Liver (tissue), 8 donors: ENCODE measurements at regions not wholly inside any gene's neighbourhood (a gene's known extent, or its start where the extent isn't known, plus 50 kb on each side); places are given as distances from the start of the nearest gene placed in this dataset.

Experiments
- DNase-seq: peaks from one replicate; pipeline ENCODE4 v3.0.0-alpha.2; 2017; ENCODE audit warnings: low spot score
- H3K27ac ChIP-seq, 2 donors: one replicate each; pipeline ENCODE4 v1.7.0; 2013; ENCODE audit warnings: inconsistent platforms in 2 of 2, low read length in 2 of 2, control low read depth in 1 of 2, low read depth in 1 of 2, mild to moderate bottlenecking in 1 of 2
- H3K27me3 ChIP-seq, 4 donors: one replicate each; pipeline versions ENCODE4 v1.6.1 to v1.7.0; 2013; ENCODE audit warnings: low read length in 3 of 4, inconsistent platforms in 1 of 4, mild to moderate bottlenecking in 1 of 4, moderate library complexity in 1 of 4; ENCODE audit not compliant: control insufficient read depth in 4 of 4, insufficient read depth in 4 of 4
- H3K36me3 ChIP-seq, 4 donors: one replicate each; pipeline versions ENCODE4 v1.6.1 to v1.7.0; 2013; ENCODE audit warnings: low read length in 3 of 4, mild to moderate bottlenecking in 3 of 4, low read depth in 1 of 4, moderate library complexity in 1 of 4; ENCODE audit not compliant: control insufficient read depth in 4 of 4, insufficient read depth in 3 of 4
- H3K4me1 ChIP-seq, 4 donors: one replicate each; pipeline versions ENCODE4 v1.6.1 to v1.7.0; 2013; ENCODE audit warnings: low read length in 3 of 4, mild to moderate bottlenecking in 3 of 4, moderate library complexity in 1 of 4; ENCODE audit not compliant: control insufficient read depth in 4 of 4, insufficient read depth in 4 of 4
- H3K4me3 ChIP-seq, 3 donors: one replicate each; pipeline versions ENCODE4 v1.6.1 to v1.7.0; 2013; ENCODE audit warnings: low read length in 3 of 3, control low read depth in 1 of 3, low read depth in 1 of 3, mild to moderate bottlenecking in 1 of 3
- H3K9ac ChIP-seq, 2 donors: one replicate each; pipeline ENCODE4 v1.7.0; 2013; ENCODE audit warnings: low read length in 2 of 2, mild to moderate bottlenecking in 2 of 2, moderate library complexity in 2 of 2, control low read depth in 1 of 2, low read depth in 1 of 2
- H3K9me3 ChIP-seq, 4 donors: one replicate each; pipeline versions ENCODE4 v1.6.1 to v1.7.0; 2013; ENCODE audit warnings: low read length in 3 of 4; ENCODE audit not compliant: control insufficient read depth in 4 of 4
- ATF3 ChIP-seq: IDR thresholded peaks from 2 replicates; pipeline ENCODE4 v1.6.1; 2016; ENCODE audit warnings: antibody characterized with exemption
- CTCF ChIP-seq: fragments of 150-350 bp; IDR thresholded peaks from 2 replicates; pipeline ENCODE4 v1.5.1; 2017; ENCODE audit warnings: improper control_type of control experiment, low read depth, low read length; ENCODE audit not compliant: missing input control
- EGR1 ChIP-seq, 2 donors: IDR thresholded peaks; 2 replicates each; pipeline ENCODE4 v1.6.1; 2016 to 2018; ENCODE audit warnings: antibody characterized with exemption in 2 of 2, low read depth in 2 of 2
- FOXA1 ChIP-seq: IDR thresholded peaks from 2 replicates; pipeline ENCODE4 v1.6.1; 2016; ENCODE audit warnings: antibody characterized with exemption
- FOXA2 ChIP-seq: IDR thresholded peaks from 2 replicates; pipeline ENCODE4 v1.6.1; 2016; ENCODE audit warnings: antibody characterized with exemption
- GABPA ChIP-seq, 2 donors: IDR thresholded peaks in 1 of 2; conservative IDR thresholded peaks in 1 of 2; 2 replicates each; pipeline ENCODE4 v1.6.1; 2016; ENCODE audit warnings: antibody characterized with exemption in 2 of 2, mild to moderate bottlenecking in 1 of 2, moderate library complexity in 1 of 2
- HNF4A ChIP-seq, 2 donors: conservative IDR thresholded peaks; 2 replicates each; pipeline ENCODE4 v1.6.1; 2016; ENCODE audit warnings: antibody characterized with exemption in 2 of 2, mild to moderate bottlenecking in 2 of 2
- HNF4G ChIP-seq: IDR thresholded peaks from 2 replicates; pipeline ENCODE4 v1.6.1; 2016; ENCODE audit warnings: antibody characterized with exemption
- JUND ChIP-seq, 2 donors: IDR thresholded peaks; 2 replicates each; pipeline ENCODE4 v1.6.1; 2016; ENCODE audit warnings: antibody characterized with exemption in 2 of 2
- MAX ChIP-seq: IDR thresholded peaks from 2 replicates; pipeline ENCODE4 v1.6.1; 2016; ENCODE audit warnings: antibody characterized with exemption
- NR2F2 ChIP-seq: IDR thresholded peaks from 2 replicates; pipeline ENCODE4 v1.6.1; 2016; ENCODE audit warnings: antibody characterized with exemption
- RAD21 ChIP-seq, 2 donors: IDR thresholded peaks; 2 replicates each; pipeline ENCODE4 v1.6.1; 2016; ENCODE audit warnings: antibody characterized with exemption in 2 of 2, mild to moderate bottlenecking in 2 of 2
- REST ChIP-seq: IDR thresholded peaks from 2 replicates; pipeline ENCODE4 v1.6.1; 2016; ENCODE audit warnings: antibody characterized with exemption, mild to moderate bottlenecking
- RXRA ChIP-seq, 2 donors: IDR thresholded peaks; 2 replicates each; pipeline ENCODE4 v1.6.1; 2017 to 2018; ENCODE audit warnings: antibody characterized with exemption in 2 of 2, mild to moderate bottlenecking in 1 of 2
- SP1 ChIP-seq: IDR thresholded peaks from 2 replicates; pipeline ENCODE4 v1.6.1; 2018; ENCODE audit warnings: antibody characterized with exemption, mild to moderate bottlenecking
- TAF1 ChIP-seq: conservative IDR thresholded peaks from 2 replicates; pipeline ENCODE4 v1.6.1; 2016; ENCODE audit warnings: antibody characterized with exemption, mild to moderate bottlenecking
- ZBTB33 ChIP-seq: IDR thresholded peaks from 2 replicates; pipeline ENCODE4 v1.6.1; 2016; ENCODE audit warnings: antibody characterized with exemption
- WGBS: extraction: QIAGEN DNeasy Blood & Tissue Kit; methylation state at CpG from one replicate; pipeline ENCODE4 v1.1.7; 2013; 5-methylcytosine and 5-hydroxymethylcytosine counted together
- donor health status: healthy.
- donor health status: healthy.
- donor health status: healthy.
- donor health status: healthy.
- donor health status: healthy.

GRCh38 chr1:98306517-98307089, 354.9 kb upstream of the SNX7 start:
- no peak overlapping the region for H3K4me3 ChIP-seq
- H3K9ac ChIP-seq: no peak overlapping the region
- no peaks in the 10 kb centered on the region for H3K27me3 ChIP-seq
- no peaks in the 10 kb centered on the region for H3K4me1 ChIP-seq
- no peak overlapping the region for H3K27ac ChIP-seq
- H3K36me3 ChIP-seq: no peaks in the 10 kb centered on the region
- H3K9me3 ChIP-seq: no peaks in the 10 kb centered on the region
- no peak for DNase-seq
- TF ChIP-seq EGR1 (IDR thresholded peaks at IDR 0.05; ENCODE audit: low read depth in 2 of 2) (no peak), RXRA (IDR thresholded peaks at IDR 0.05) (no peak), SP1 (no peak), RAD21 (IDR thresholded peaks at IDR 0.05) (no peak), JUND (IDR thresholded peaks at IDR 0.05) (no peak), CTCF (no peak), MAX (no peak), HNF4G (no peak), ZBTB33 (no peak), ATF3 (no peak), TAF1 (no peak), NR2F2 (no peak), REST (no peak), HNF4A (conservative IDR thresholded peaks at IDR 0.05) (no peak), GABPA (IDR thresholded peaks at IDR 0.05 in 1 of 2, conservative IDR thresholded peaks at IDR 0.05 in 1 of 2) (no peak), FOXA1 (no peak)

GRCh38 chr1:98305362-98305761, 356.2 kb upstream of the SNX7 start:
- TF ChIP-seq SP1 (no peak), MAX (no peak), FOXA2 (no peak), REST (no peak)
- H3K4me3 ChIP-seq: no peak overlapping the region
- H3K27me3 ChIP-seq: no peaks in the 10 kb centered on the region
- H3K36me3 ChIP-seq: no peaks in the 10 kb centered on the region
- H3K4me1 ChIP-seq: no peaks in the 10 kb centered on the region
- H3K9me3 ChIP-seq: no peaks in the 10 kb centered on the region
- H3K9ac ChIP-seq: no peak overlapping the region
- no peak for DNase-seq
- 47% methylated on average over 2 of the region's 2 CpGs for WGBS
- no peak overlapping the region for H3K27ac ChIP-seq
